ENCODE measurements at regions not wholly inside any gene's neighbourhood (a gene's known extent, or its start where the extent isn't known, plus 50 kb on each side); places are given as distances from the start of the nearest gene placed in this dataset.

- Mint-ChIP-seq H3K4me3 (no peak overlapping the region), H3K36me3 (no peaks in the 10 kb centered on the region), H3K4me1 (no peaks in the 10 kb centered on the region), H3K9me3 (peaks cover 0 to 8% (median 7%) of the 10 kb centered on the region in 3 donors), H3K27me3 (no peaks in the 10 kb centered on the region), H3K27ac (peak overlapping the region in 1 of 3 donors; percentile 36)
These were observed 242.2 kb downstream of the PTPRC start for GRCh38 chr1:198880818-198881597.

- Mint-ChIP-seq H3K36me3 (no peaks in the 10 kb centered on the region), H3K4me1 (no peaks in the 10 kb centered on the region), H3K9me3 (peaks cover 0 to 6% (median 4%) of the 10 kb centered on the region in 3 donors), H3K27ac (no peak overlapping the region), H3K4me3 (no peak overlapping the region), H3K27me3 (no peaks in the 10 kb centered on the region)
These were observed 244.3 kb downstream of the PTPRC start for GRCh38 chr1:198883184-198883583.

DNA sequence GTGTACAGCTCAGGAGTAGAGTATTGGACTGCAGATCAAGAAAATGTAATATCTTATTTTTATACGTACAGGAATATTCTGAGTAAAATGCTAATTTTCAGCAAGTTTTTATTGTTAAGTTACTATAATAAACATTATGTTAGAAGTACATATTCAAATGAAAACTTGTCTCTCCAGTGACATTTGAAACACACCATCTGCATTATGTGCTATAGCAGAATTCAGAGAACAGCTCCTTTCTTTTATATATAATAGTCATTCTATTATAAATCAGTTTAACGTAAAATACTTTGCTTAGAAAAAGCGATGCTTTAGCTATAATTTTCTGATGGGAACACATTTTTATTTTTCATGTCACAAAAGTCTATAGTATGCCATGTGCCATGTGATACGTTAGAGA lies 249.0 kb downstream of the PTPRC start:
- Mint-ChIP-seq H3K4me1 (no peaks in the 10 kb centered on the region), H3K9me3 (no peaks in the 10 kb centered on the region), H3K4me3 (no peak overlapping the region), H3K27ac (no peak overlapping the region), H3K36me3 (no peaks in the 10 kb centered on the region), H3K27me3 (peaks cover 1% of the 10 kb centered on the region)

DNA sequence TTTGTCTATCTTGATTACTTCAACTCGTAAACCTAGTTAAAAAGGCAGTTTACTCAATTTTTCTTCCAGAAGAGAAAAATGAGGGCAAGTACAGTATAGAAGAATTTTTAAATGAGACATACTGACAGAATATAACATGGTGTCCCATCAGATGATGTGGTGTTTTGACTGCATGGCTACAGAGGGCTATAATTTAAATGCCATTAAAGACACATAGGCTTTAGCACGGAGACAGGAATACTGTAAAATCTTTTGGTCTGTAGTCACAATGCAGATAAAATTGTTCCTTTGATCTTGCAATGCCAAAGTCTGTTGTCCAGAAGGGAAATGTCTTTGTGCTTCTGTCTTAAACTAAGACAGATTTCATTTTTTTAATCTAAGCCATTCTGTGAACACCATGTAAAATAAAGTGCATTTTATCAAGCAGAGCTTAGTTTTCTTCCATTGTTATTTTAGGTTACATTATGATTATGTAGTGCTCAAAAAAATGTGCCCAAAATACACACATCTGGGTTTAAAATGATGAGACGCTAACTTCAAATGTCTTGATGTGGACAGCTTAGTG lies 249.6 kb downstream of the PTPRC start:
- H3K4me1 Mint-ChIP-seq: no peaks in the 10 kb centered on the region
- H3K4me3 Mint-ChIP-seq: no peak overlapping the region
- H3K9me3 Mint-ChIP-seq: no peaks in the 10 kb centered on the region
- H3K36me3 Mint-ChIP-seq: no peaks in the 10 kb centered on the region
- H3K27me3 Mint-ChIP-seq: peaks cover 1% of the 10 kb centered on the region
- H3K27ac Mint-ChIP-seq: no peak overlapping the region

- Mint-ChIP-seq H3K36me3 (no peaks in the 10 kb centered on the region), H3K27me3 (peaks cover 1% of the 10 kb centered on the region), H3K4me1 (no peaks in the 10 kb centered on the region), H3K4me3 (no peak overlapping the region), H3K9me3 (no peaks in the 10 kb centered on the region), H3K27ac (no peak overlapping the region)
These were observed 250.3 kb downstream of the PTPRC start for GRCh38 chr1:198889101-198889500.

GRCh38 chr1:198889749-198890148 lies 250.9 kb downstream of the PTPRC start:
- Mint-ChIP-seq H3K9me3 (no peaks in the 10 kb centered on the region), H3K27ac (no peak overlapping the region), H3K36me3 (no peaks in the 10 kb centered on the region), H3K27me3 (peaks cover 1% of the 10 kb centered on the region), H3K4me1 (no peaks in the 10 kb centered on the region), H3K4me3 (no peak overlapping the region)

DNA sequence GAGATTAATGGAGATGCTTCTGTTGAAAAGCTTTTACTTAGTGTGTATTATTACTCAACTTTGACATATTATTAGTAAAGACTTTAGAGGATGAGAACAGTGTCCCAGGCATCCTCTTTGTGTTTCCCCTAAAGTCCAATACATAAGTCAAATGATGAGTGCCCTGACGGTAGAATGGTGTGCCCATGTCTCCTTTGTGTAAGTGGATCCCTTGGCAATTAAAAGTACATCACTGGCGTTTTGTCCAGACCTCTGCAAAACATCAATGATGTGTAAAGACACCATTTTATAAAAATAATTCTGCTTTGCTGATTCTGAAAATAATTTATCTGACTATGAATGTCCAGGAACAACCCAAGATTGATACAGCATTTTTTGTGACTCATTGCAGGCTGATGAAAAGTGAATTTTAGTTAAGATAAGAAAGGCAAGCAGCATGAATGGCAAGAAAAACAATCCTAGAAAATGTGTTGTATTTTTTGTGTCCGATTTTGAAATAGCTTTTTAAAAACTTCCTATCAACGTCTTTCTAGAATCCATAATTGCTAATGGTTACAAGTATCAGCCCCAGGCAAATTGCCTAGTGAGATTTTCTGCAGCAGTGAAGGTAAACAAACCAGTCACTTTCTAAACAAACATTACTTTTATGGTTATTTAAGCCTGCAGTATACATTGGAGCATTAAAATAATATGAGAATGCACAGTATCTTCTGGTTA lies 251.5 kb downstream of the PTPRC start:
- H3K27me3 Mint-ChIP-seq: peaks cover 1% of the 10 kb centered on the region
- no peaks in the 10 kb centered on the region for H3K36me3 Mint-ChIP-seq
- H3K4me3 Mint-ChIP-seq: no peak overlapping the region
- no peaks in the 10 kb centered on the region for H3K4me1 Mint-ChIP-seq
- no peak overlapping the region for H3K27ac Mint-ChIP-seq
- no peaks in the 10 kb centered on the region for H3K9me3 Mint-ChIP-seq

DNA sequence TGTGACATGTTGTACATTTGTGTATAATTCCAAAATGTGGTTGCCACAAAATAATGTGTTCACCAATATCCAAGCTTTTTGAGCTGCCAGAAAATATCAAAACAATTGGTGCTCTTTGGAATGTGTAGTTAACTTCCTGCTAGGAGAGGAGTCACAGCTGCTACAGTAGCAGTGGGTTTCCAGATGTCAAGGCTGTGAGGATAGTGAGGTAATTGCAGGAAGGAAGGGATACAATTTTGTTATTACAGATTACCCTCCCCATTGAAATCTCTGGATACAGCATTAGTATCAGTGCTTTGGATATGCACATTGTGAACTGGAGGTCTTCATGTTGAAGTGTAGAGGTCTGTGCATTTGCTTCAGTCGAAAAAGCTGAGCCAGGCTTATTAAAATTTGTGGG lies 253.2 kb downstream of the PTPRC start:
- H3K27ac Mint-ChIP-seq: no peak overlapping the region
- no peaks in the 10 kb centered on the region for H3K36me3 Mint-ChIP-seq
- no peak overlapping the region for H3K4me3 Mint-ChIP-seq
- H3K4me1 Mint-ChIP-seq: no peaks in the 10 kb centered on the region
- no peaks in the 10 kb centered on the region for H3K9me3 Mint-ChIP-seq
- H3K27me3 Mint-ChIP-seq: peaks cover 1% of the 10 kb centered on the region

DNA sequence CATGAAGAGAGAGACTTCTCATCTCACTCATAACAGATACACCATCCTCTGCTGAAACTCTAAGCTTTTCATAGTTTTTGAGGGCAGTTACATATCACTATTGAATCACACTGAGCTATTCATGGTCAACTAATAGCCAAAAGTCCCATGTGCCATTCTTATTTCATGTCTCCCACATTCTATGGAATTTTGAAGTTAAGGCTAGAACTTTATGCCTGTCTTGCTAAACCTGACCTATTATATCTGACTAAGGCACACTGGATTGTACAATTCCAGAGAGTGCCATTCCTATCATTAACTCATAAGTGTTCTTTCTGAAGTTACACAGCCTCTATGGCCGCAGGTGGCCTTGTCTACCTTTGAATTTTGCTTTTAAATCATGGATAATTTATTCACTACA lies 254.3 kb downstream of the PTPRC start:
- H3K4me3 Mint-ChIP-seq: no peak overlapping the region
- H3K36me3 Mint-ChIP-seq: no peaks in the 10 kb centered on the region
- H3K27ac Mint-ChIP-seq: no peak overlapping the region
- H3K27me3 Mint-ChIP-seq: peaks cover 1% of the 10 kb centered on the region
- H3K4me1 Mint-ChIP-seq: no peaks in the 10 kb centered on the region
- no peaks in the 10 kb centered on the region for H3K9me3 Mint-ChIP-seq

DNA sequence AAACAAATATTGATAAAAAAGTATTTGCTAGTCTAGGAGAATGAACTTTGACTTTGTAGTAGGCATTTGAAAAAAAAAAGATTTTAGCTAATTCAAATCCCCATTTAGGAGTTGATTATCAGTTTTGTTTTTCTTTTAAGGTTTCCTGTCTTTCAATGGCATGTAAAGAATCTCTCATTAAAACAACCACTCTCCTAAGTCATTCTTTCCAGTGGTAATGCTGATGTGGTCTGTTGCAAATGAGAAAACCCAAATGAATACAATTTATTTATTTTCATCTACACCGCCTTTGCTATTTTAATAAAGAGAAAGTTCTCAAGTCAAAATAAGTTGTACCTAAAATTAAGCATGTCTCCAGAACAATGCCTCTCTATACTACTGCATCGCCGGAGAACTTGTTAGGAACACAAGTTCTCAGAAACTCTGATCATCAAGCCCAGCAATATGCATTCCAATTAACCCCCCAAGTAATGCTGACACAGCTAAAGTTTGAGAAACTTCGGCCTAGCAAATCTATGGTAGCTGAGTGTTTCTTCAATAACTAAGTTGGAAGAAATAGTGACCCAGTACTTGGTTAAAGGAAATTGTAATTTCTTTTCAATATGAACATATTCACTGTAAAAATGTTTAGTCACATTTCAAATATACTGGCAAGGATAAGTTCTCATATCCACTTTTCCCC lies 255.1 kb downstream of the PTPRC start:
- Mint-ChIP-seq H3K36me3 (no peaks in the 10 kb centered on the region), H3K4me1 (no peaks in the 10 kb centered on the region), H3K27me3 (peaks cover 1% of the 10 kb centered on the region), H3K9me3 (no peaks in the 10 kb centered on the region), H3K27ac (no peak overlapping the region), H3K4me3 (no peak overlapping the region)

DNA sequence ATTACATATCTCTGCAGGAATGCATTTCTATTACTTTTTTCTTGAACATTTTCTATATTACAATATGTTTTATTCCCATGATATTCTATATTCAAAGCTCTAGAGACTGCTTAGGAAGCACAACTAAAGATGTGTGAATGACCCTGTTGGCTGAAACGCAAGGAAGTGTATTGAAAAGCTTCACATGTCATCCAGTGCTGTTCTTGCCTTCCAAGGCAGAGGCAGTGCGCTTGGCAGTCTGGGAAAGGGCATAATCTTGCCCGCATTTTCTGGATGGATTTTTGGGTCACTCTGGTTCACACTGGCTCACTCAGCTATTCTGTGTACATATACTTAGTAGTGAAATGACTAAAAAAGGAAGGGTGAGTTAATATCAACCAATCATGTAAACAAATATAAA lies 262.4 kb downstream of the PTPRC start:
- Mint-ChIP-seq H3K4me3 (no peak overlapping the region), H3K4me1 (peaks cover 0 to 4% (median 2%) of the 10 kb centered on the region in 3 donors), H3K36me3 (peaks cover 2% of the 10 kb centered on the region), H3K27ac (no peak overlapping the region), H3K27me3 (no peaks in the 10 kb centered on the region), H3K9me3 (no peaks in the 10 kb centered on the region)

DNA sequence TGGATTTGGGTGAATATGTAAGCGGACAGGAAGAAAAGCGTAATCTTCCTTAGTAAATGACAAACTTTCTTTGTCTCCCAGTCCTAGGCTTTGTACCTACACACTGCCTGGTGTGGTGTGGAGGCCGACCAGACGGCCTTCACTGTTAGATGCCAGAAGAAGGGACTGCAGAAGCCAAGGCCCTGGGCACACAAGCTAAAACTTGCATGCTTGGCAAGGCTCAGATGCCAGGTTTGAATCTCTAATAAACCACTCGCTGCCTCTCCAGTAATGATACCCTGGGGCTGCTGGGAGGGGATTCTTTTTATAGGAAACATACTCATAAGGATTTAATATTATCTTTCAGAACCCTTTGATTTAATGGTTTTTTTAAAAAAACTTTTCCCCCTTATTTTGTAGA lies 263.8 kb downstream of the PTPRC start:
- no peak overlapping the region for H3K4me3 Mint-ChIP-seq
- no peaks in the 10 kb centered on the region for H3K9me3 Mint-ChIP-seq

DNA sequence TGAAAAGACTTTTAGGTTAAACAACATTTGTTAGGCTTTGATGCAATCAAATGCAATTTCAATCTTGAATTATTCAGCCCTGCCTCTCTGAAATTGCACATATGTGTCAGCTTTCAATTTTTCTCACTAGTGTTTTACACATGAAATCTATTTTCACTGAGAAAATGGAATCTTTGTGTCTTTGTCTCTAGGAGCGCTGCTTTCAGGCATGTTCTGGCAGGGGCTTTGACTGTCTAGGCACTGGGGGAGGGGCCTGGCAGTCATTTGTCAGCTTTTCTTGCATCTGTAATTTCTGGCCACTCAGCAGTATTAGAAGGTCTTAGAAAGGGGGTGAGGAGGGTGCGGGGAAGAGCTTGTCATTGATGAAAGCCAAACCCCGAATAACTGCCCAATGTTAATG lies 264.4 kb downstream of the PTPRC start:
- peak overlapping the region in 1 of 3 donors; percentile 8 for H3K27ac Mint-ChIP-seq
- H3K4me3 Mint-ChIP-seq: no peak overlapping the region

More for the DNA sequence above, 263.8 kb downstream of the PTPRC start:
- Mint-ChIP-seq H3K36me3 (peaks cover 2% of the 10 kb centered on the region), H3K4me1 (peaks cover 0 to 6% (median 4%) of the 10 kb centered on the region in 3 donors), H3K27ac (no peak overlapping the region), H3K27me3 (peaks cover 3% of the 10 kb centered on the region)

DNA sequence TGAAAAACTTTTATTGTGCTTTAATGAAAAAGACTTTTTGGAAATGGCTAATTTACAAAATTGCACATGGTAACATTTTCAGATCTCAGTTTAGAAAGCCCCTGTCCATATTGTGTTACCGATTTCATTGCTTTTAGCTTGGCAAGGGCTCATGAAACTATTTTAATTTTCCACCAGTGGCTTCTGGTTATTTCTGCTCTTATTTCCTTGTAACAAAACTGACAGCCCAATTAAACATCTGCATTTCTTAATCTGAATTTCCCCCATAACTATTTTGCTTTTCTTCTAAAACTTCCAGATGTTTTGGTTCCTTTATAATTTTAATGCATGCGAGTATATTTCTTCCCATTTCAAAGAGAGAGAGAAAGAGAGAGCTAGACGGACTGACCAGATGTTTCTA lies 264.8 kb downstream of the PTPRC start:
- no peaks in the 10 kb centered on the region for H3K9me3 Mint-ChIP-seq
- H3K27ac Mint-ChIP-seq: peak overlapping the region in 1 of 3 donors; percentile 8
- H3K27me3 Mint-ChIP-seq: peaks cover 3% of the 10 kb centered on the region
- peaks cover 2% of the 10 kb centered on the region for H3K36me3 Mint-ChIP-seq
- peaks cover 0 to 6% (median 4%) of the 10 kb centered on the region in 3 donors for H3K4me1 Mint-ChIP-seq
- no peak overlapping the region for H3K4me3 Mint-ChIP-seq

More for the DNA sequence above, 264.4 kb downstream of the PTPRC start:
- peaks cover 2% of the 10 kb centered on the region for H3K36me3 Mint-ChIP-seq
- peaks cover 3% of the 10 kb centered on the region for H3K27me3 Mint-ChIP-seq
- H3K9me3 Mint-ChIP-seq: no peaks in the 10 kb centered on the region
- H3K4me1 Mint-ChIP-seq: peaks cover 0 to 6% (median 4%) of the 10 kb centered on the region in 3 donors

DNA sequence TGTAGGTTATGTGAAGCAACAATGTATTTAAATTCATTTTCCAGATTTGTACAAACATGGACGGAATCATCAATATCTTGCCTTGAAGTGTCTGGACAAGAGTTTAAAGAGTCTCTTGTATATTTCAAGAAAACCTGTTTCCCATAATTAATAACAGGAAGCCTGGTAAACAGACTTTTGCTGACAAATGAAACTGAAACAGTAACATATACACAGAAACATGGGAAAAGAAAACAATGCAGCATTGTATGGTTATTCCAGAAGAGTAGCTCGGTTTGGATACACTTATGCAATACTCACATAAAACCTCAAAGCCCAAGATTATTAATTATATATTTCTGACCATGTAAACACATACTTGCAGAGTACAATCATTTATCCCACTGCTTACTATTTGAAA lies 265.5 kb downstream of the PTPRC start:
- Mint-ChIP-seq H3K9me3 (no peaks in the 10 kb centered on the region), H3K4me1 (peaks cover 0 to 6% (median 4%) of the 10 kb centered on the region in 3 donors), H3K27ac (no peak overlapping the region)

More for the DNA sequence above, 265.5 kb downstream of the PTPRC start:
- H3K36me3 Mint-ChIP-seq: peaks cover 2% of the 10 kb centered on the region
- H3K27me3 Mint-ChIP-seq: peaks cover 3% of the 10 kb centered on the region
- H3K4me3 Mint-ChIP-seq: no peak overlapping the region

All from IgD-negative memory B cell (primary cell).